ENCODE measurements at regions not wholly inside any gene's neighbourhood (a gene's known extent, or its start where the extent isn't known, plus 50 kb on each side); places are given as distances from the start of the nearest gene placed in this dataset.
"Not testable (repeated sequence)": the region's sequence is repeated elsewhere in the genome, so short reads cannot be mapped to it uniquely, and the experiment has no call there.

GRCh38 chr3:75129101-75129500, 514.6 kb upstream of the CNTN3 start:
- no peak for DNase-seq

GRCh38 chr3:75136100-75136897, 521.8 kb upstream of the CNTN3 start:
- DNase-seq = no peak

GRCh38 chr3:75138345-75138744, 523.9 kb upstream of the CNTN3 start:
- no peak for DNase-seq

GRCh38 chr3:75140904-75141615, 523.1 kb upstream of the FRG2C start:
- no peak for DNase-seq

GRCh38 chr3:75144406-75144805, 519.7 kb upstream of the FRG2C start:
- DNase-seq = no peak

- no peak for DNase-seq
Observed at GRCh38 chr3:75171630-75172230, 492.4 kb upstream of the FRG2C start.

GRCh38 chr3:75176937-75177336, 487.2 kb upstream of the FRG2C start:
- no peak for DNase-seq

- no peak for DNase-seq
Observed at GRCh38 chr3:75180235-75180944, 483.7 kb upstream of the FRG2C start.

GRCh38 chr3:75180945-75181298, 483.2 kb upstream of the FRG2C start:
- DNase-seq = no peak

- DNase-seq = no peak
Observed at GRCh38 chr3:75188962-75189361, 475.2 kb upstream of the FRG2C start.

GRCh38 chr3:75192146-75192616, 471.9 kb upstream of the FRG2C start:
- peak; percentile 36 for DNase-seq

- no peak for DNase-seq
Observed at GRCh38 chr3:75193797-75194196, 470.3 kb upstream of the FRG2C start.

GRCh38 chr3:75214332-75214731, 449.8 kb upstream of the FRG2C start:
- not testable (repeated sequence) for DNase-seq

- no peak for DNase-seq
Observed at GRCh38 chr3:75218577-75218976, 445.6 kb upstream of the FRG2C start.

GRCh38 chr3:75220932-75221331, 443.2 kb upstream of the FRG2C start:
- DNase-seq = no peak

GRCh38 chr3:75224412-75224811, 439.7 kb upstream of the FRG2C start:
- DNase-seq = no peak

GRCh38 chr3:75232216-75232615, 431.9 kb upstream of the FRG2C start:
- DNase-seq = no peak

- DNase-seq = no peak
Observed at GRCh38 chr3:75235631-75236030, 428.5 kb upstream of the FRG2C start.

- no peak for DNase-seq
Observed at GRCh38 chr3:75237053-75237452, 427.1 kb upstream of the FRG2C start.

- DNase-seq = no peak
Observed at GRCh38 chr3:75237477-75237876, 426.7 kb upstream of the FRG2C start.

GRCh38 chr3:75241226-75241962, 422.7 kb upstream of the FRG2C start:
- not testable (repeated sequence) for DNase-seq

- no peak for DNase-seq
Observed at GRCh38 chr3:75242012-75242735, 422.0 kb upstream of the FRG2C start.

Measured in T1000 (cell line).